ENCODE measurements at regions not wholly inside any gene's neighbourhood (a gene's known extent, or its start where the extent isn't known, plus 50 kb on each side); places are given as distances from the start of the nearest gene placed in this dataset.

DNA sequence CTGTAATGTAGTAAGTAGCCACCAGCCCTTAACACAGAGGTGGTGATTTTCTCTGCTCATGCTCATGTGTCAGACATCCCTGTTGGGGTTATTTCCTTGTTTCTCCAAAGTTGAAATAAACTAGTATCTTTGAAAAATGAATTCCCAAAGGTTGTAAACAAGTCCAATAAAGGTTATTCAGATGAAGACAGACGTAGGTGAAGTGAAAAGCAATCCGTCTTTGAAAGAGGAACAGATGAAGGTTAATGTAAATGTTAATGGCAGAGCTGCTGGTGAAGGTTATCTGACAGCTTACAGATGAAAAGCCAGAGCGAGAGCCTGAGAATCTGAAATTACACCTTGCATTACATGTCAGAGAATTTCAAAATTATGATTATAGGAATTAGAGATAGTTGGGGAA lies 1604.0 kb downstream of the FAM181B start:
- TF ChIP-seq, protein P1, sequence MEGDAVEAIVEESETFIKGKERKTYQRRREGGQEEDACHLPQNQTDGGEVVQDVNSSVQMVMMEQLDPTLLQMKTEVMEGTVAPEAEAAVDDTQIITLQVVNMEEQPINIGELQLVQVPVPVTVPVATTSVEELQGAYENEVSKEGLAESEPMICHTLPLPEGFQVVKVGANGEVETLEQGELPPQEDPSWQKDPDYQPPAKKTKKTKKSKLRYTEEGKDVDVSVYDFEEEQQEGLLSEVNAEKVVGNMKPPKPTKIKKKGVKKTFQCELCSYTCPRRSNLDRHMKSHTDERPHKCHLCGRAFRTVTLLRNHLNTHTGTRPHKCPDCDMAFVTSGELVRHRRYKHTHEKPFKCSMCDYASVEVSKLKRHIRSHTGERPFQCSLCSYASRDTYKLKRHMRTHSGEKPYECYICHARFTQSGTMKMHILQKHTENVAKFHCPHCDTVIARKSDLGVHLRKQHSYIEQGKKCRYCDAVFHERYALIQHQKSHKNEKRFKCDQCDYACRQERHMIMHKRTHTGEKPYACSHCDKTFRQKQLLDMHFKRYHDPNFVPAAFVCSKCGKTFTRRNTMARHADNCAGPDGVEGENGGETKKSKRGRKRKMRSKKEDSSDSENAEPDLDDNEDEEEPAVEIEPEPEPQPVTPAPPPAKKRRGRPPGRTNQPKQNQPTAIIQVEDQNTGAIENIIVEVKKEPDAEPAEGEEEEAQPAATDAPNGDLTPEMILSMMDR (IDR thresholded peaks at IDR 0.05 in 4 of 5, conservative IDR thresholded peaks at IDR 0.05 in 1 of 5), result no peak
- no peak for TF ChIP-seq POLR2A (IDR thresholded peaks at IDR 0.05)

Measured in gastrocnemius medialis (tissue), 4 donors.